C4-2B (cell line): ENCODE measurements at regions not wholly inside any gene's neighbourhood (a gene's known extent, or its start where the extent isn't known, plus 50 kb on each side); places are given as distances from the start of the nearest gene placed in this dataset.

Experiments used
- CTCF ChIP-seq: fragments of 450-650 bp; conservative IDR thresholded peaks from 2 replicates; pipeline ENCODE4 v1.5.1; 2017; ENCODE audit warnings: mild to moderate bottlenecking
- ZFX ChIP-seq: fragments of 450-650 bp; IDR thresholded peaks from 2 replicates; pipeline ENCODE4 v1.6.1; 2017

- TF ChIP-seq CTCF, result no peak
- no peak for TF ChIP-seq ZFX
Observed at GRCh38 chr18:39232937-39233336, 1667.3 kb upstream of the CELF4 start.
